ENCODE measurements at regions not wholly inside any gene's neighbourhood (a gene's known extent, or its start where the extent isn't known, plus 50 kb on each side); places are given as distances from the start of the nearest gene placed in this dataset.
"Not testable (repeated sequence)": the region's sequence is repeated elsewhere in the genome, so short reads cannot be mapped to it uniquely, and the experiment has no call there.

- DNase-seq: not testable (repeated sequence)
Measured at GRCh38 chr7:29696402-29696801, 109.9 kb upstream of the WIPF3 start.

DNA sequence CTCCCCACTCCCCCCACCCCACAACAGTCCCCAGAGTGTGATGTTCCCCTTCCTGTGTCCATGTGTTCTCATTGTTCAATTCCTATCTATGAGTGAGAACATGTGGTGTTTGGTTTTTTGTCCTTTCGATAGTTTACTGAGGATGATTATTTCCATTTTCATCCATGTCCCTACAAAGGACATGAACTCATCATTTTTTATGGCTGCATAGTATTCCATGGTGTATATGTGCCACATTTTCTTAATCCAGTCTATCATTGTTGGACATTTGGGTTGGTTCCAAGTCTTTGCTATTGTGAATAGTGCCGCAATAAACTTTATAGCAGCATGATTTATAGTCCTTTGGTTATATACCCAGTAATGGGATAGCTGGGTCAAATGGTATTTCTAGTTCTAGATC lies 106.6 kb upstream of the WIPF3 start:
- not testable (repeated sequence) for DNase-seq

DNA sequence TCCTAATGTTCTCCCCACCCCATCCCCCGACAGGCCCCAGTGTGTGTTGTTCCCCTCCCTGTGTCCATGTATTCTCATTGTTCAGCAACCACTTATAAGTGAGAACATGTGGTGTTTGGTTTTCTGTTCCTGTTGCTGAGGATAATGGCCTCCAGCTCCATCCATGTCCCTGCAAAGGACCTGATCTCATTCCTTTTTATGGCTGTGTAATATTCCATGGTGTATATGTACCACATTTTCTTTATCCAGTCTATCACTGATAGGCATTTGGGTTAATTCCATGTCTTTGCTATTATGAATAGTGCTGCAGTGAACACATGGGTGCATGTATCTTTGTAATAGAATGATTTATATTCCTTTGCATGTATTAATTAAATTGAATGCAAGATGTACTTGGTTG lies 104.8 kb upstream of the WIPF3 start:
- not testable (repeated sequence) for DNase-seq

DNA sequence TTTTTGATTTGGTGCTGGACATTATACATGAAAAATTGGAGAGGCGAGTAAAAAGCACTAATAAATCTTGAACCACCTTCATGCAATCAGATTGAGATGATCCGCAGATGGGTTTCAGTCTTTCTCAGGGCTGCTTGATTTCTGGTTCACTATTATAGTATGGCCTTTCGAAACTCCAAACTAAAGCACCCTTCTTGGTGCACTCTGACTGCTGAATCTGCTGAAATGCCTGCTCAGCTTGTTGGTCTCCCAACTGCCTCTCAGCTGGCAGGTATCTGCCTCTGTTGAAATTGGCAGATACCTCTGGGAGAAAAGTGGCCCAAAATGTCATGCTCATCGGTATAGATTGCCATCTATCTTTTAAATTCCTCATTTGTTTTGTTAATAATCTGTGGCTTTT lies 102.5 kb upstream of the WIPF3 start:
- not testable (repeated sequence) for DNase-seq

DNA sequence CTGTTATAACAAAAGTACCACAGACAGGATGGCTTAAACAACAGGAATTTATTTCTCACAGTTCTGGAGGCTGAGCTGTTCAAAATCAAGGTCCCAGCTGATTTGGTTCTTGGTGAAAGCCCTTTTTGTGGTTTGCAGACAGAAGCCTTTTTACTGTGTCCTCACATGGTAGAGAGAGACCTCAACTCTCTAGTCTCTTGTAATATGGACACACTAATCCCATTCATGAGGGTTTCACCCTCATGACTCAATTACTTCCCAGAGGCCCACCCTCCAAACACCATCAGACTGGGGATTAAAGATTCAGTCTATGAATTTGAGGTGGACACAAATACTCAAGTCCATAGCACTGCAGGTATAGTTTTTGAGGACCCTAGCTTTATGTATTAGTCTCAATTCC lies 97.3 kb upstream of the WIPF3 start:
- DNase-seq: peak in 3 of 51 donors; percentile 12 to 20 (median 19)

DNA sequence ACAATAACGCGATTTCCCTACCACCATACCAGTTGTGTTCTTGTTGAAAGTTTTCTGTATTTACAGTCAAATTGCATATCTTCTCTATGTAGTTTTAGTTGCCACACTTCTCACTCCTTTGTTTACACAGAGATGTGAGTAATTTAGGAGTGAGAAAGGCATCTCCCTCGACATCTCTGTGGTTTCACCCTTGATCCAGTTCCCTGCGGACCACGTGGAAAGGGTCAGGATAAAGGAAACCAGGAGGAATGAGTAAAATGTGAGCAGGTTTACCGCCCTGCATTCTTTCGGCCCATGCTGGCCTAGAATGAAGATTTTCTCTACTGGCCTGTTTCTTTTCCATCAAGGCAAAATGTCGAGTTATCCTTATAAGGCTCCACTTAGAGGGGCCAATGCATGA lies 83.2 kb upstream of the WIPF3 start:
- not testable (repeated sequence) for DNase-seq

- no peak for DNase-seq
Measured at GRCh38 chr7:29723599-29723998, 82.7 kb upstream of the WIPF3 start.

DNA sequence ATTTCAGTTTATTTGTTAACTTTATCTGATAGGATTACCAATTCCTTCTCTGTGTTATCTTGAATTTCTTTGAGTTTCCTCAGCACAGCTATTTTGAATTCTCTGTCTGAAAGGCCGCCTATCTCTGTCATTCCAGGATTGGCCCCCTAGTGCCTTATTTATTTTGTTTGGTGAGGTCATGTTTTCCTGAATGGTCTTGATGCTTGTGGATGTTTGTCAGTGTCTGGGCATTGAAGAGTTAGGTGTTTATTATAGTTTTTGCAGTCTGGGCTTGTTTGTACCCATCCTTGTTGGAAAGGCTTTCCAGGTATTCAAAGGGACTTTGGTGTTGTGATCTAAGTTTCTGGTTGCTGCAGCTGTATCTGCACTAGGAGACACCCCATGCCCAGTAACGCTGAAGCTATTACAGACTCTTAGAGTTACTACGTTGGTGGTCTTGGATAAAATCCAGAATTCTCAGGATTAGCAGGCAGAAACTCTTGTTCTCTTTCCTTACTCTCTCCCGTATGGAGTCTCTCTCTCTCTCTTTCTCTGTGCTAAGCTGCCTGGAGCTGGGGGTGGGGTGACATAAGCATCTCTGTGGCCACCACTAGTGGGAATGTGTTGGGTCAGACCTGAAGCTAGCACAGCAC lies 76.7 kb upstream of the WIPF3 start:
- DNase-seq: not testable (repeated sequence)

DNA sequence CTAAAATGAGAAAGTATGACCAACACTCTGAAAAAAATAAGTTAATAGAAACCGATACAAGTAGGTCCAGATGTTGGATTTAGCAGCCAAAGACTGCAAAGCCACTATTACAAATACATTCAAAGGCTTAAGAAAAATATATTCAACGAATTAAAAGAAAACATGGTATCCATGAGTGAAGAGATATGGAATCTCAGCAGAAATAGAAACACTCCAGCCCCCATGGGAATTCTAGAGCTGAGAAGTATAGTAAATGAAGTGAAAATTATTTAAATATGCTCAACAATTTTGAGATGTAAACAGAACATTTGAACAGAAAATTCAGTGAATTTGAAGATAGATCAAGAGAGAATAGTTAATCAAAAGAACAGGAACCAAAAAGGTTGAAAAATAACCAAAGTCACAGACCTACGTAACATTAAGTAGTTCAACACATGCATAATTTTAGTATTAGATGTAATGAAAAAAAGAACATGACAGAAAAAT lies 72.0 kb upstream of the WIPF3 start:
- DNase-seq: no peak

GRCh38 chr7:29747645-29748245 lies 58.6 kb upstream of the WIPF3 start:
- not testable (repeated sequence) for DNase-seq

GRCh38 chr7:29748286-29749099 lies 57.8 kb upstream of the WIPF3 start:
- peak in 3 of 51 donors; percentile 2 to 13 (median 3) for DNase-seq

GRCh38 chr7:29749701-29750321 lies 56.5 kb upstream of the WIPF3 start:
- peak in 2 of 51 donors; percentile 4 to 48 for DNase-seq

- peak in 1 of 51 donors; percentile 41 for DNase-seq
Measured at GRCh38 chr7:29750373-29750940, 55.9 kb upstream of the WIPF3 start.

GRCh38 chr7:29751012-29751411 lies 55.3 kb upstream of the WIPF3 start:
- not testable (repeated sequence) for DNase-seq

- DNase-seq: no peak
Measured at GRCh38 chr7:29754874-29755490, 51.3 kb upstream of the WIPF3 start.

All from hypothalamus (tissue), 51 donors.